ENCODE measurements at regions not wholly inside any gene's neighbourhood (a gene's known extent, or its start where the extent isn't known, plus 50 kb on each side); places are given as distances from the start of the nearest gene placed in this dataset.

DNA sequence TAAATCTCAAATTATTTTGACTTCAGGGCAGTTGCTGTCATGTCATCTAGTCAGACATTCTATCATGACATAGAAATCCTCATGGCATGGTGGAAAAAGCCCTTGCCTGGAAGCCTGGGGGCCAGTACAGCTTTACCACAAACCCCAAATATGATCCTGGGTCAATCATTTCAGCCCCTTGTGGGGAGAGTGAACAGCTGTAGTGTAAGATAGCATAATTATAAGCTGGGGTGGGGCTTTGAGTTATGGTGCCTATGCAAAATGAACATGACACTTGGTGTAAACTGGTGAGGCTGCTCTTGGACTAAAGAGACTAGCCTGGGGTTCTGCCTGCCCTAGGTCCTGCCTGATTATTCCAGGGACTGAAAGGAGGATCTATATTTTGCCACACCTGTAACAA, 207.7 kb upstream of the DDHD1 start:
- no peak for DNase-seq
- Histone ChIP-seq H3K4me1 (no peaks in the 10 kb centered on the region), H3K4me3 (replicated peaks in 1 of 3) (no peak overlapping the region), H3K27ac (no peak overlapping the region), H3K27me3 (no peaks in the 10 kb centered on the region), H3K9me3 (no peaks in the 10 kb centered on the region), H3K36me3 (no peaks in the 10 kb centered on the region)
- no peak for TF ChIP-seq POLR2A (IDR thresholded peaks at IDR 0.05)
- TF ChIP-seq, protein P1, sequence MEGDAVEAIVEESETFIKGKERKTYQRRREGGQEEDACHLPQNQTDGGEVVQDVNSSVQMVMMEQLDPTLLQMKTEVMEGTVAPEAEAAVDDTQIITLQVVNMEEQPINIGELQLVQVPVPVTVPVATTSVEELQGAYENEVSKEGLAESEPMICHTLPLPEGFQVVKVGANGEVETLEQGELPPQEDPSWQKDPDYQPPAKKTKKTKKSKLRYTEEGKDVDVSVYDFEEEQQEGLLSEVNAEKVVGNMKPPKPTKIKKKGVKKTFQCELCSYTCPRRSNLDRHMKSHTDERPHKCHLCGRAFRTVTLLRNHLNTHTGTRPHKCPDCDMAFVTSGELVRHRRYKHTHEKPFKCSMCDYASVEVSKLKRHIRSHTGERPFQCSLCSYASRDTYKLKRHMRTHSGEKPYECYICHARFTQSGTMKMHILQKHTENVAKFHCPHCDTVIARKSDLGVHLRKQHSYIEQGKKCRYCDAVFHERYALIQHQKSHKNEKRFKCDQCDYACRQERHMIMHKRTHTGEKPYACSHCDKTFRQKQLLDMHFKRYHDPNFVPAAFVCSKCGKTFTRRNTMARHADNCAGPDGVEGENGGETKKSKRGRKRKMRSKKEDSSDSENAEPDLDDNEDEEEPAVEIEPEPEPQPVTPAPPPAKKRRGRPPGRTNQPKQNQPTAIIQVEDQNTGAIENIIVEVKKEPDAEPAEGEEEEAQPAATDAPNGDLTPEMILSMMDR (IDR thresholded peaks at IDR 0.05): no peak
- intact Hi-C loops (cut with DNase I): no loop called here

GRCh38 chr14:53358166-53358565, 205.0 kb upstream of the DDHD1 start:
- no peak overlapping the region for H3K27ac ChIP-seq
- H3K36me3 ChIP-seq: no peaks in the 10 kb centered on the region
- no peak overlapping the region for H3K4me3 ChIP-seq (replicated peaks in 1 of 3)
- no peaks in the 10 kb centered on the region for H3K9me3 ChIP-seq
- no peaks in the 10 kb centered on the region for H3K4me1 ChIP-seq
- no peak for TF ChIP-seq POLR2A (IDR thresholded peaks at IDR 0.05)
- TF ChIP-seq, protein P1 (IDR thresholded peaks at IDR 0.05): no peak
- H3K27me3 ChIP-seq: no peaks in the 10 kb centered on the region
- intact Hi-C loops (cut with DNase I): no loop called here
- DNase-seq: no peak

DNA sequence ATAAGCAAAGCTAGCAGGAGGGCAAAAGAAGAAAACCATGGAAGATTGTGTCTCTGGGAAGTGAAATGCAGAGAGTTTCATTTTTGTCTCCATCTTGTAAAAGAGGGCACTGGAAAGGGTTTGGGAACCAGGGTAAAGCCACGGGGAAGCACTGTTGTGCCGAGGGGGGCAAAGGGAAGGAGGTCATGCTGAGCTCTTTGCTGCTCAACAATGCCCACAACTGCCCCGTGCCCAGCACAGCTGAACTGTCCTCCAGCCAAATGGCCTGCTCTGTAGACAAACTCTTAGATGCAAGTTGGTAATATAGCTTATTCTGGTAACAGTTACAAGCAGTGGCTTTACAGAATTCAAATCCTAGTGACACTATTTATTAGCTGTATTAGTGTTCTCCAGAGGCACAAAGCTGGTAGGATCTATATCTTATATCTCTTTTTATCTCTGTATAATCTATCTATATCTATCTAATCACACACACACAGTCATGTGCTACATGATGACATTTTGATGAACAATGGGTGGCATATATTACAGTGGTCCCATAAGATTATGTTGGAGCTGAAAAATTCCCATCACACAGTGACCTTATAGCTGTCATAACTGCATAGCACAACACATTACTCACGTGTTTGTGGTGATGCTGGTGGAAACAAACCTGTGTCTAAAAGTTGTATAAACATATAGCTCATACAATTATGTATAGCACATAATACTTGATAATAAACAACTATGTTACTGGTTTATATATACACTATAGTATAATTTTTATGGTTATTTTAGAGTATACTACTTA, 203.4 kb upstream of the DDHD1 start:
- peak in 1 of 2 donors; percentile 7 for DNase-seq
- H3K27me3 ChIP-seq: no peaks in the 10 kb centered on the region
- H3K4me1 ChIP-seq: no peaks in the 10 kb centered on the region
- 69 to 72% methylated on average over 4 of the region's 4 CpGs for WGBS, 2 donors
- intact Hi-C loops (cut with DNase I): no loop called here
- no peaks in the 10 kb centered on the region for H3K9me3 ChIP-seq
- no peaks in the 10 kb centered on the region for H3K36me3 ChIP-seq
- H3K27ac ChIP-seq: no peak overlapping the region
- no peak overlapping the region for H3K4me3 ChIP-seq (replicated peaks in 1 of 3)
- no peak for TF ChIP-seq POLR2A (IDR thresholded peaks at IDR 0.05)
- TF ChIP-seq, protein P1 (IDR thresholded peaks at IDR 0.05): no peak

DNA sequence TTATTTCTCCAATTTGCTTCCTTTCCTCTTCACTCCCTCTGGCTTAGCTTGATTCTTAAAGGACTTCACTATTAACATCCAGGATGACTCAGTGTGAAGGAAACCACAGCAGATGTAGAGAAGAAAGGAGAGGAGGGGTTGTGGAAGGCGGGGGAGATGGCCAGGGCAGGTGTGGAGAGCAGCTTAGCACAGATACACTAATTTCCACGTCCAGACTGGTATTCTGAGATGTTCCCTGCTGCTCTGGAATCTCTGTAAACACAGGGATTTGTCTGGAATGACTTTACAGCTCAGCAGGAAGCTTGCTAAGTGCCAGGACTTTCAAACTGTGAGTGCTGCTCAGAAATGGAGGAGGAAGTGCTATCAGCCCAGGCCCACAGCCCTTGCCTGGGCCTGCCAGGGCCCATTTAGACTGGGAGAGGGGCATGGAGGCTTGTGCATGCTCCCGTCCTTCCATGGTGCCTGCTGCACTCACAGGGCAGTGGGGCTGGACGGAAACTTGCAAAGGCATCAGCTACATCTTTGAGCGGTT, 202.5 kb upstream of the DDHD1 start:
- no peak for DNase-seq
- Histone ChIP-seq H3K4me3 (replicated peaks in 1 of 3) (no peak overlapping the region), H3K36me3 (no peaks in the 10 kb centered on the region), H3K4me1 (no peaks in the 10 kb centered on the region), H3K27ac (no peak overlapping the region), H3K27me3 (no peaks in the 10 kb centered on the region), H3K9me3 (no peaks in the 10 kb centered on the region)
- 73 to 78% methylated on average over 5 of the region's 5 CpGs for WGBS, 2 donors
- TF ChIP-seq, protein P1 (IDR thresholded peaks at IDR 0.05): no peak
- no peak for TF ChIP-seq POLR2A (IDR thresholded peaks at IDR 0.05)
- intact Hi-C loops (cut with DNase I): no loop called here

DNA sequence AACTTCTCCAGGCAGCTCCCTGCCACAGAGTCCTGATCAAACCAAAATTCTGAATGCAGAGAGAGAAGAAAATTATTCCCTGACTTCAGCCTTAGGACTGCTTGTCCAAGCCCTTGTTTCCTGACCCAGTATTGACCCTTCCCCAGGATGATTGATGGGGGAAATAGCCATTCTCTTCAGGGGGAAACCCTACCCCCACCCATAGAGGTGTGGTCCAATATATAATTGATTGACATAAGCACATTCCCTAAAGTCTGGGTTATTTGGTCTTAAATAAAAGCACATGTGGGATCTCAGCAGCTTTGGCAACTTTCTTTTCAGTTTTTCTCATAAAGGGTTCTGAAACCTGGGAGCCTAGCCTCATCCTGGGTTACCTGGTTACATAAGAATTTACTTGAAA, 201.2 kb upstream of the DDHD1 start:
- no peaks in the 10 kb centered on the region for H3K4me1 ChIP-seq
- H3K4me3 ChIP-seq (replicated peaks in 1 of 3): no peak overlapping the region
- no peak overlapping the region for H3K27ac ChIP-seq
- no peak for TF ChIP-seq POLR2A (IDR thresholded peaks at IDR 0.05)
- TF ChIP-seq, protein P1 (IDR thresholded peaks at IDR 0.05): no peak
- intact Hi-C loops (cut with DNase I): no loop called here
- H3K36me3 ChIP-seq: no peaks in the 10 kb centered on the region
- no peaks in the 10 kb centered on the region for H3K27me3 ChIP-seq
- no peaks in the 10 kb centered on the region for H3K9me3 ChIP-seq
- no peak for DNase-seq

All from thyroid gland (tissue), 4 donors.